HL-60 (cell line): ENCODE measurements at regions not wholly inside any gene's neighbourhood (a gene's known extent, or its start where the extent isn't known, plus 50 kb on each side); places are given as distances from the start of the nearest gene placed in this dataset.
"Not testable (repeated sequence)": the region's sequence is repeated elsewhere in the genome, so short reads cannot be mapped to it uniquely, and the experiment has no call there.

Experiments used
- DNase-seq, 2 experiments: peaks; one replicate each; pipeline ENCODE4 v3.0.0-alpha.2; 2010 to 2020; ENCODE audit warnings: low read depth in 1 of 2, low spot score in 1 of 2
- H3K27ac ChIP-seq: fragments of 250-450 bp; sonication (Bioruptor Pico); replicated peaks from 2 replicates; pipeline ENCODE4 v1.5.1; 2020; ENCODE audit warnings: mild to moderate bottlenecking, moderate library complexity
- H3K27me3 ChIP-seq: fragments of 250-450 bp; sonication (Bioruptor Pico); 2 replicates; pipeline ENCODE4 v1.5.1; 2021; ENCODE audit warnings: mild to moderate bottlenecking, moderate library complexity; ENCODE audit not compliant: insufficient read depth, poor library complexity, severe bottlenecking
- H3K4me3 ChIP-seq: replicated peaks from 2 replicates; pipeline ENCODE4 v1.5.1; 2011; ENCODE audit warnings: mild to moderate bottlenecking, control low read depth, low read length; ENCODE audit not compliant: insufficient read depth
- GABPA ChIP-seq: IDR thresholded peaks from 2 replicates; pipeline ENCODE4 v1.6.1; 2012; ENCODE audit warnings: low read depth
- POLR2AphosphoS5 ChIP-seq: IDR thresholded peaks from 2 replicates; pipeline ENCODE4 v1.6.1; 2012; ENCODE audit warnings: low read depth
- SPI1 ChIP-seq: IDR thresholded peaks from 2 replicates; pipeline ENCODE4 v1.6.1; 2012; ENCODE audit warnings: low read depth, mild to moderate bottlenecking, borderline replicate concordance
- TF ChIP-seq, protein P1 (sequence below): IDR thresholded peaks from one replicate; pipeline ENCODE4 v1.5.1; 2011; ENCODE audit warnings: low read length, control low read depth, inconsistent platforms; ENCODE audit not compliant: insufficient read depth
- TF ChIP-seq, protein P2 (sequence below): IDR thresholded peaks from 2 replicates; pipeline ENCODE4 v1.6.1; 2012; ENCODE audit warnings: low read depth; ENCODE audit not compliant: insufficient replicate concordance

DNA sequence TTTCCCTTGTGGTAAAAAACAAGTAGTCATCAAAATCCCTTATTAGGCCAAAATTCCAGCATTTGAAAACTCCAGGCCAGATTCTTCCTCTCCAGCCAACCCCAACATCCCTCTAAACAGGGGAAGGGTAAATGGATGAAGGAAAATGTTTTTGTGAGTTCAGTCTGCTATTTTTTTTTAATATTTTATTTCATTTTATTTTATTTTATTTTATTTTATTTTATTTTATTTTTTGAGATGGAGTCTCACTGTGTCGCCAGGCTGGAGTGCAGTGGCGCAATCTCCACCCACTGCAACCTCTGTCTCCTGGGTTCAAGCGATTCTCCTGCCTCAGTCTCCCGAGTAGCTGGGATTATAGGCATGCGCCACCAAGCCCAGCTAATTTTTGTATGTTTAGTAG, 74.5 kb upstream of the CHST15 start:
- not testable (repeated sequence) for DNase-seq, H3K27ac ChIP-seq, H3K4me3 ChIP-seq, H3K27me3 ChIP-seq

DNA sequence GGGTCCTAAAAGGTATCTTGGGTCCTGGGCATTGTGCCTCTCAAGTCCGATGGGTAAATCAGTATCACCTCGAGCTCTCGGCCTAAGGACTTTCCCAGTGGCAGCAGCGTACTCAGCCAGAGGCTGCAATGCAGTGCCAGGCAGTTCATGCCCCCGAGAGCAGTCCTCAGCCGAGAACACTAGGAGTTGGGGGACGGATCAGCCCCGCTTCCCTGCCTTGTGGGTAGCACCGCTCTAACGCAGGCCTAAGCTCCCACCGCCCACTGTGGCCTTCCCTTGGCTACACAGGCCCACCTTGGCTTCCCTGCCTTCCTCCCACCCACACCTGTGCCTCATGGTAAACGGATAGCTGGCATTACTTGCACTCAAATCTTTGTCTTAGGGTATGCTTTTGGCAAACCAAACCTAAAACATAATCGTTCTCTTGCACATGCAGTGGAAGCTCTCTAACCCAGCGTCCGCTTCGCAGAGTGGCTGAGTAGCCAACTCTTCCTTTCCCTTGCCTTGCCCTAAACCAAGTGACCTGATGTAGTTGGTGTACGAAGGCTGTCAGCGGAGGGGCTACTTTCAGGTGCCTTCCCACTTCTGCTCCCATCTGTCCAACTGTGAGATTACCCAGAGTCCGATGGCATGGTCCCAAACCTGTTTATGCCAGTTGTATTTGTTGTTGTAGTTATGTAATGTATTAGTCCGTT, 73.2 kb upstream of the CHST15 start:
- no peak overlapping the region for H3K4me3 ChIP-seq
- TF ChIP-seq POLR2AphosphoS5 (no peak), SPI1 (no peak), GABPA (no peak)
- TF ChIP-seq, protein P1, sequence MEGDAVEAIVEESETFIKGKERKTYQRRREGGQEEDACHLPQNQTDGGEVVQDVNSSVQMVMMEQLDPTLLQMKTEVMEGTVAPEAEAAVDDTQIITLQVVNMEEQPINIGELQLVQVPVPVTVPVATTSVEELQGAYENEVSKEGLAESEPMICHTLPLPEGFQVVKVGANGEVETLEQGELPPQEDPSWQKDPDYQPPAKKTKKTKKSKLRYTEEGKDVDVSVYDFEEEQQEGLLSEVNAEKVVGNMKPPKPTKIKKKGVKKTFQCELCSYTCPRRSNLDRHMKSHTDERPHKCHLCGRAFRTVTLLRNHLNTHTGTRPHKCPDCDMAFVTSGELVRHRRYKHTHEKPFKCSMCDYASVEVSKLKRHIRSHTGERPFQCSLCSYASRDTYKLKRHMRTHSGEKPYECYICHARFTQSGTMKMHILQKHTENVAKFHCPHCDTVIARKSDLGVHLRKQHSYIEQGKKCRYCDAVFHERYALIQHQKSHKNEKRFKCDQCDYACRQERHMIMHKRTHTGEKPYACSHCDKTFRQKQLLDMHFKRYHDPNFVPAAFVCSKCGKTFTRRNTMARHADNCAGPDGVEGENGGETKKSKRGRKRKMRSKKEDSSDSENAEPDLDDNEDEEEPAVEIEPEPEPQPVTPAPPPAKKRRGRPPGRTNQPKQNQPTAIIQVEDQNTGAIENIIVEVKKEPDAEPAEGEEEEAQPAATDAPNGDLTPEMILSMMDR = no peak
- TF ChIP-seq, protein P2, sequence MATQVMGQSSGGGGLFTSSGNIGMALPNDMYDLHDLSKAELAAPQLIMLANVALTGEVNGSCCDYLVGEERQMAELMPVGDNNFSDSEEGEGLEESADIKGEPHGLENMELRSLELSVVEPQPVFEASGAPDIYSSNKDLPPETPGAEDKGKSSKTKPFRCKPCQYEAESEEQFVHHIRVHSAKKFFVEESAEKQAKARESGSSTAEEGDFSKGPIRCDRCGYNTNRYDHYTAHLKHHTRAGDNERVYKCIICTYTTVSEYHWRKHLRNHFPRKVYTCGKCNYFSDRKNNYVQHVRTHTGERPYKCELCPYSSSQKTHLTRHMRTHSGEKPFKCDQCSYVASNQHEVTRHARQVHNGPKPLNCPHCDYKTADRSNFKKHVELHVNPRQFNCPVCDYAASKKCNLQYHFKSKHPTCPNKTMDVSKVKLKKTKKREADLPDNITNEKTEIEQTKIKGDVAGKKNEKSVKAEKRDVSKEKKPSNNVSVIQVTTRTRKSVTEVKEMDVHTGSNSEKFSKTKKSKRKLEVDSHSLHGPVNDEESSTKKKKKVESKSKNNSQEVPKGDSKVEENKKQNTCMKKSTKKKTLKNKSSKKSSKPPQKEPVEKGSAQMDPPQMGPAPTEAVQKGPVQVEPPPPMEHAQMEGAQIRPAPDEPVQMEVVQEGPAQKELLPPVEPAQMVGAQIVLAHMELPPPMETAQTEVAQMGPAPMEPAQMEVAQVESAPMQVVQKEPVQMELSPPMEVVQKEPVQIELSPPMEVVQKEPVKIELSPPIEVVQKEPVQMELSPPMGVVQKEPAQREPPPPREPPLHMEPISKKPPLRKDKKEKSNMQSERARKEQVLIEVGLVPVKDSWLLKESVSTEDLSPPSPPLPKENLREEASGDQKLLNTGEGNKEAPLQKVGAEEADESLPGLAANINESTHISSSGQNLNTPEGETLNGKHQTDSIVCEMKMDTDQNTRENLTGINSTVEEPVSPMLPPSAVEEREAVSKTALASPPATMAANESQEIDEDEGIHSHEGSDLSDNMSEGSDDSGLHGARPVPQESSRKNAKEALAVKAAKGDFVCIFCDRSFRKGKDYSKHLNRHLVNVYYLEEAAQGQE = no peak
- no peak for DNase-seq

GRCh38 chr10:124165827-124166226, 72.4 kb upstream of the CHST15 start:
- Histone ChIP-seq H3K4me3 (no peak overlapping the region), H3K27me3 (no peaks in the 10 kb centered on the region), H3K27ac (no peak overlapping the region)
- no peak for DNase-seq
- TF ChIP-seq GABPA (no peak), POLR2AphosphoS5 (no peak), SPI1 (no peak)
- TF ChIP-seq, protein P1 = no peak
- TF ChIP-seq, protein P2 = no peak

More for the DNA sequence above, 73.2 kb upstream of the CHST15 start:
- H3K27ac ChIP-seq = no peak overlapping the region
- no peaks in the 10 kb centered on the region for H3K27me3 ChIP-seq

- H3K27ac ChIP-seq = no peak overlapping the region
- no peaks in the 10 kb centered on the region for H3K27me3 ChIP-seq
- TF ChIP-seq, protein P1 = no peak
- TF ChIP-seq POLR2AphosphoS5 (no peak), GABPA (no peak), SPI1 (no peak)
- TF ChIP-seq, protein P2 = no peak
- H3K4me3 ChIP-seq = no peak overlapping the region
- DNase-seq = no peak
Observed at GRCh38 chr10:124165311-124165710, 71.9 kb upstream of the CHST15 start.
